ENCODE measurements at regions not wholly inside any gene's neighbourhood (a gene's known extent, or its start where the extent isn't known, plus 50 kb on each side); places are given as distances from the start of the nearest gene placed in this dataset.

GRCh38 chr2:7722212-7722910, 805.1 kb downstream of the RNF144A start (continued):
- TF ChIP-seq, protein P1, sequence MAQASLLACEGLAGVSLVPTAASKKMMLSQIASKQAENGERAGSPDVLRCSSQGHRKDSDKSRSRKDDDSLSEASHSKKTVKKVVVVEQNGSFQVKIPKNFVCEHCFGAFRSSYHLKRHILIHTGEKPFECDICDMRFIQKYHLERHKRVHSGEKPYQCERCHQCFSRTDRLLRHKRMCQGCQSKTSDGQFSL (CRISPR knock-in tag; IDR thresholded peaks at IDR 0.05): no peak
- TF ChIP-seq, protein P1 (tag; IDR thresholded peaks at IDR 0.05): no peak
- TF ChIP-seq CTCF (IDR thresholded peaks at IDR 0.05 in 2 of 3, conservative IDR thresholded peaks at IDR 0.05 in 1 of 3; ENCODE audit: insufficient read depth in 2 of 3, low read depth in 1 of 3, low read length in 3 of 3) (no peak), FOXJ2 (tag; IDR thresholded peaks at IDR 0.05) (no peak), NR1H2 (CRISPR knock-in tag; IDR thresholded peaks at IDR 0.05) (no peak), FIP1L1 (IDR thresholded peaks at IDR 0.05; ENCODE audit: low read depth, low read length, poor library complexity, severe bottlenecking) (no peak)
- TF ChIP-seq, protein P2, sequence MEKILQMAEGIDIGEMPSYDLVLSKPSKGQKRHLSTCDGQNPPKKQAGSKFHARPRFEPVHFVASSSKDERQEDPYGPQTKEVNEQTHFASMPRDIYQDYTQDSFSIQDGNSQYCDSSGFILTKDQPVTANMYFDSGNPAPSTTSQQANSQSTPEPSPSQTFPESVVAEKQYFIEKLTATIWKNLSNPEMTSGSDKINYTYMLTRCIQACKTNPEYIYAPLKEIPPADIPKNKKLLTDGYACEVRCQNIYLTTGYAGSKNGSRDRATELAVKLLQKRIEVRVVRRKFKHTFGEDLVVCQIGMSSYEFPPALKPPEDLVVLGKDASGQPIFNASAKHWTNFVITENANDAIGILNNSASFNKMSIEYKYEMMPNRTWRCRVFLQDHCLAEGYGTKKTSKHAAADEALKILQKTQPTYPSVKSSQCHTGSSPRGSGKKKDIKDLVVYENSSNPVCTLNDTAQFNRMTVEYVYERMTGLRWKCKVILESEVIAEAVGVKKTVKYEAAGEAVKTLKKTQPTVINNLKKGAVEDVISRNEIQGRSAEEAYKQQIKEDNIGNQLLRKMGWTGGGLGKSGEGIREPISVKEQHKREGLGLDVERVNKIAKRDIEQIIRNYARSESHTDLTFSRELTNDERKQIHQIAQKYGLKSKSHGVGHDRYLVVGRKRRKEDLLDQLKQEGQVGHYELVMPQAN (IDR thresholded peaks at IDR 0.05; ENCODE audit: borderline replicate concordance): no peak

Measured in K562 (cell line).